CD4-positive, alpha-beta T cell treated with Interleukin-15 for 1 hour (primary cell): ENCODE measurements at regions not wholly inside any gene's neighbourhood (a gene's known extent, or its start where the extent isn't known, plus 50 kb on each side); places are given as distances from the start of the nearest gene placed in this dataset.
A peak's percentile ranks its signal among the peaks of the same experiment; 100 is the strongest.
"Not testable (repeated sequence)": the region's sequence is repeated elsewhere in the genome, so short reads cannot be mapped to it uniquely, and the experiment has no call there.

Experiments
- DNase-seq: peaks from one replicate; pipeline ENCODE4 v3.0.0-alpha.2; 2020

GRCh38 chr7:131026297-131027000 lies 292.4 kb upstream of the KLF14 start:
- no peak for DNase-seq

GRCh38 chr7:131027287-131027773 lies 293.3 kb upstream of the KLF14 start:
- peak; percentile 48 for DNase-seq

- no peak for DNase-seq
Measured at GRCh38 chr7:131028295-131028694, 294.3 kb upstream of the KLF14 start.

GRCh38 chr7:131029002-131029401 lies 295.0 kb upstream of the KLF14 start:
- no peak for DNase-seq

GRCh38 chr7:131031099-131031868 lies 296.4 kb upstream of the MKLN1 start:
- no peak for DNase-seq

- no peak for DNase-seq
Measured at GRCh38 chr7:131032786-131033185, 294.9 kb upstream of the MKLN1 start.

GRCh38 chr7:131034166-131034881 lies 293.4 kb upstream of the MKLN1 start:
- DNase-seq = no peak

GRCh38 chr7:131035088-131035770 lies 292.4 kb upstream of the MKLN1 start:
- DNase-seq = no peak

- no peak for DNase-seq
Measured at GRCh38 chr7:131038153-131038552, 289.5 kb upstream of the MKLN1 start.

DNA sequence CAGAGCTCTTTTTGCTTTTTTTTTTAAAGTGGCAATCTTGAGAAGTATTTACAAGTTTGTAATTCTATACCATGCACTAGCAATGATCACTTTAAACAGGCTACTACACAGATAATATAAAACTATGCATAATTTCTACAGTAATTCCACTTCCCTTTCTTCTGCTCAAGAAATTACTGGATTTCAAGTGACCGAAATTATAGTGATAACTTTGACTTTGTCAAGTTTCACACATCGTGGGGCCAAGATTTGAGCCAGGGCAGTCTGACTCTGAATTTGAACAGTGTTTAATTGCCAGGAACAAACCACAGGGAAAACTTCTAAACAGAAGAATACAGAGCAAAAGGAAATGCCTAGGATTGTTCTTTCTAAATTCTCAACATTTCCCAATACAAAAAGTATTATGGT lies 288.3 kb upstream of the MKLN1 start:
- DNase-seq = no peak

- no peak for DNase-seq
Measured at GRCh38 chr7:131039836-131040235, 287.8 kb upstream of the MKLN1 start.

DNA sequence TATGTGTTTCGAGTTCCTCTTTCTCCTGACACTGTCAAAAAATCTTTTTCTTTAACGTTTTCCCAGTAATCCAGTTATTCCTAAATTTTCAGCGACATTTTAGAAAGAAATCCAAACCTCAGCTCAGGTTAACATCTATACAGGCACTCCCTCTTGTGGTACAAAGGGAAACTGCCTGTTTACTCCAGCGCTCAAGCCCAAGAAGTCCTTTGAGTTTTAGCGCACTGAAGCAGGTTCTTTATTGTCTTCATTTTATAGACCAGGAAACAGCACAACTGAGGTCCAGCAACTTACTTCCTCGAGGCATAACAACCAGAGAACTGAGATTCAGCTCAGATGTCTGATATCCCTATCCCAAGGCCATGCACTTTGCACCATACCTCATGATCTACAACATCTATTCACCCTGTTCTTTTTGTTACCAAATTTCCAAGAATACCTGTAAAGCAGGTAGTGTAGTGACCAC lies 287.2 kb upstream of the MKLN1 start:
- peak; percentile 47 for DNase-seq

DNA sequence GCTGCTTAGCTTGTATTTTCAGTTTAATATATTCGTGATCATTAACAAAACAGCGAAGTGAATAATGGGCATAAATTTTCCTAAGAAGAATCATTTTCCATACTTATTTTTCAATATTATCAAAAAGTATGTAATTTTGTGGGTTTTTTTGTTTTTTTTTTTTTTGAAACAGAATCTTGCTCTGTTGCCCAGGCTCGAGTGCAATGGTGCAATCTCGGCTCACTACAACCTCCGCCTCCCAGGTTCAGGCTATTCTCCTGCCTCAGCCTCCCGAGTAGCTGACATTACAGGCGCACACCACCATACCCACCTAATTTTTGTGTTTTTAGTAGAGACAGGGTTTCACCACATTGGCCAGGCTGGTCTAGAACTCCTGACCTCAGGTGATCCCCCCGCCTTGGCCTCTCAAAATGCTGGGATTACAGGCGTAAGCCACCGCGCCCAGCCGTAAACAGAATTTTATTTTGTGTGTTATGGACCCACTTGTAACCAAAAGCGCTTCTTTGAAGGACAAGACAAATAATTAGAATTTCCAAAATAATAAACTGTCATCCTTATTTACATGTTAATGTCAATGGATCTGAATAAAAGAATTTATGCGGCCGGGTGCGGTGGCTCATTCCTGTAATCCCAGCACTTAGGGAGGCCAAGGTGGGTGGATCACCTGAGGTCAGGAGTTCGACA lies 286.5 kb upstream of the MKLN1 start:
- not testable (repeated sequence) for DNase-seq

DNA sequence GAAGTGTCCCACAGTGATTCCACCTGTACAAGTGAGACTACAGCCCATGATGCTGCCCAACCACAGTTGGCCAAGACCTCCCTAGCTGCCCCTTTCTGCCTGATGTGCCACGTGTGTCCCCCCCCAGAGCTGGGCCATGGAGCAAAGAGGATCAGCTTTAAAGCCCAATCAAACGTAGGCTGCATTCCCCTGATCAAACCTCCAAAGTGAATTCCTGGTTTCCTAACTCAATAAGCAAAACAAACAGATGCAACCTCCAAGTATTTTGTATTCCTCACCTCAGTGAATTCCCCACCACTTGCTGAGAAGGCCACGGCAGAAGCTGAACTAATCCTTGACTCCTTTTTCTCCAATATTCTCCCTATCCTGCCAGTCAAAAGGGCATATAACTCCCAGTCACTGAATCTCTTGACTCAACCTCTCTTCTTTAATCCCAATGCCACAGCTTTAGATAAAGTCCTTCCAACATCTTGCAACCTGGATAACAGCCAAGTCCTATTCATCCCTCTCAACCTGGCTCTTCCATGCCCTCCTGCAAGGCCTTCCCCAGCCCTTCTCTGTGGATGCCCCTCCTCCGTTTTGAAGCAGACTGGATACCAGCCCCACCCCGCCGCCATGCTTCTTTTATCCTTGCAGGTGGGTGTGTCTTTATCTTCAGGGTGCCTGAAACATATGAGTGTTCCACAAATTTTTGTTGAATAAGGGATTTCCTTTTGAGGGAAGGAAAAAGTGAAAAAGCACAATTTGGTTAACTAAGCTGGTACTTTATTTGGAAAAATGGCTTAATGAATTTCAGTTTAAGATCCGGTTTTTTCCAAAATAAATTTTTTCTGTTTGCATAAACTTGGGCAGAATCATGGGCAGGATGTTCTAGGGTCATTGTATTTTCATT lies 285.2 kb upstream of the MKLN1 start:
- DNase-seq = no peak

- DNase-seq = no peak
Measured at GRCh38 chr7:131045526-131045925, 282.1 kb upstream of the MKLN1 start.

GRCh38 chr7:131046246-131046645 lies 281.4 kb upstream of the MKLN1 start:
- no peak for DNase-seq

GRCh38 chr7:131047651-131048304 lies 279.9 kb upstream of the MKLN1 start:
- DNase-seq = no peak

DNA sequence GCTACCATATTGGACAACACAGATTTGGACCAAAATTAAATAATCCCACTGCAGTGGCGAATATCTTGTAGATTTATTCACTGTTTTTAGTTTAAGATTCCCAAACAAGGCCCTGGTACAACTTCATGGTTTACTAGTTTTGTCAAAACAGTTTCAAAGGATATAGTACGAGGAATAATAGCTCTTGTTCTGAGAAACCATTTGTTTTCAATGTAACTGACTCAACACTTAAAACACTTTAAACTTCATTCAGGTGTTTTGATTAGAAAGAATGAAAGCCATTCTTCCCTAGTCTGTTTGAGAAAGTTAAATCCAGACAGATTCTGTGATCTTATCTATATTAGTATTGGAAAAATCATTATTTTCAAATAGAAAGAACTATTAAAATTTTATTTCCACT lies 276.4 kb upstream of the MKLN1 start:
- no peak for DNase-seq

DNA sequence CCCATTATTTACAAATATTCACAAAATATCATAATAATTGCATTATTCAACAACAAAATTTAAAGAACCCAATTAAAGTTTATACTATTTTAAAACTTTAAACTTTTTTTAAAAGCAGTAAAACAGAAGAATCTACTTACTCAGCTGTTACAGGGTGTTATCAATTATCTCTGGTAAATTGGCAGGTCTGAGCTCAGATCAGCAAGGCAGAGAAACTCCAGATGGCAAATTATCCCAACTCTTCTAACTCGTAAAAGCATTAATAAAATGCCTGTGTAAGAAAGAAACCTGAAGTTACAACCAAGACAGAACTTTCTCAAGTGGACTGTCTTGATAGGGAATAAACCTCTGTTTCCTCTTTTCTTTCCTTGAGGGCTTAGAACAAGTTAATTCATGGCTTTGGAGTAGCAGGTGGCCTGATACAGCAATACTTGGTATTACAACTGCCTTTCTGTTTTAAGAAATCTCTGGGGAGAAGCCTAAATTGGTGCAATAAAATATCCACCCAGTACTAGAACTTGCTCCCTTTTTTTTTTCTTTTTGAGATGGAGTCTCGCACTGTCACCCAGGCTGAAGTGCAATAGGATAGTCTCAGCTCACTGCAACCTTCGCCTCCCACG lies 275.3 kb upstream of the MKLN1 start:
- DNase-seq = no peak

- no peak for DNase-seq
Measured at GRCh38 chr7:131056007-131056406, 271.7 kb upstream of the MKLN1 start.
